ENCODE measurements at regions not wholly inside any gene's neighbourhood (a gene's known extent, or its start where the extent isn't known, plus 50 kb on each side); places are given as distances from the start of the nearest gene placed in this dataset.
A peak's percentile ranks its signal among the peaks of the same experiment; 100 is the strongest.

GRCh38 chr14:41295734-41296133 is 310.9 kb upstream of the LRFN5 start:
- intact Hi-C loops (cut with micrococcal nuclease; ENCODE audit: unreplicated experiment), result no loop called here
- Histone ChIP-seq H3K9me3 (ENCODE audit: control insufficient read depth, insufficient read depth, low read depth, low read length) (no peaks in the 10 kb centered on the region), H3K27me3 (ENCODE audit: control insufficient read depth, insufficient read depth, low read length) (no peaks in the 10 kb centered on the region), H3K36me3 (ENCODE audit: control insufficient read depth, insufficient read depth, low read length) (no peaks in the 10 kb centered on the region), H3K4me3 (ENCODE audit: low read depth in 2 of 2, low read length in 2 of 2) (no peak overlapping the region), H3K27ac (ENCODE audit: low read length) (no peak overlapping the region), H3K4me1 (ENCODE audit: control insufficient read depth, insufficient read depth, low read length) (no peaks in the 10 kb centered on the region)
- POLR2A ChIA-PET, result no interaction called here
- ATAC-seq (no peak), DNase-seq (ENCODE audit: low read depth, low spot score) (no peak)
- in situ Hi-C loops (cut with HindIII; ENCODE audit: low pct_unique_long_range_greater_than_20kb, low sequenced_read_pairs), result no loop called here
- TF ChIP-seq CTCF (IDR thresholded peaks at IDR 0.05), result no peak
- CTCF ChIA-PET, result no interaction called here
- no TSS peak for BruUV-seq (replicated peaks)

GRCh38 chr14:41289025-41289424 is 317.7 kb upstream of the LRFN5 start:
- CTCF ChIA-PET, result no interaction called here
- POLR2A ChIA-PET, result no interaction called here
- Histone ChIP-seq H3K4me3 (ENCODE audit: low read depth in 2 of 2, low read length in 2 of 2) (no peak overlapping the region), H3K36me3 (ENCODE audit: control insufficient read depth, insufficient read depth, low read length) (no peaks in the 10 kb centered on the region), H3K9me3 (ENCODE audit: control insufficient read depth, insufficient read depth, low read depth, low read length) (no peaks in the 10 kb centered on the region), H3K4me1 (ENCODE audit: control insufficient read depth, insufficient read depth, low read length) (no peaks in the 10 kb centered on the region), H3K27ac (ENCODE audit: low read length) (no peak overlapping the region), H3K27me3 (ENCODE audit: control insufficient read depth, insufficient read depth, low read length) (no peaks in the 10 kb centered on the region)
- no TSS peak for BruUV-seq (replicated peaks)
- no peak for TF ChIP-seq POLR2AphosphoS5 (IDR thresholded peaks at IDR 0.05; ENCODE audit: low read depth, low read length)
- ATAC-seq (no peak), DNase-seq (ENCODE audit: low read depth, low spot score) (no peak)
- in situ Hi-C loops (cut with HindIII; ENCODE audit: low pct_unique_long_range_greater_than_20kb, low sequenced_read_pairs), result no loop called here
- intact Hi-C loops (cut with micrococcal nuclease; ENCODE audit: unreplicated experiment), result loop anchor here (10.0 kb wide), 1 partner anchor 316 kb away; the partner anchor contains the start of gene LRFN5

- no peaks in the 10 kb centered on the region for H3K27me3 ChIP-seq (ENCODE audit: control insufficient read depth, insufficient read depth, low read length)
- intact Hi-C loops (cut with micrococcal nuclease; ENCODE audit: unreplicated experiment), result loop anchor here (10.0 kb wide), 1 partner anchor 320 kb away; the partner anchor contains the start of gene LRFN5
- no peaks in the 10 kb centered on the region for H3K4me1 ChIP-seq (ENCODE audit: control insufficient read depth, insufficient read depth, low read length)
- in situ Hi-C loops (cut with HindIII; ENCODE audit: low pct_unique_long_range_greater_than_20kb, low sequenced_read_pairs), result no loop called here
- ATAC-seq (no peak), DNase-seq (ENCODE audit: low read depth, low spot score) (no peak)
- ChIA-PET CTCF (no interaction called here), POLR2A (no interaction called here)
- H3K4me3 ChIP-seq (ENCODE audit: low read depth in 2 of 2, low read length in 2 of 2), result no peak overlapping the region
- H3K36me3 ChIP-seq (ENCODE audit: control insufficient read depth, insufficient read depth, low read length), result no peaks in the 10 kb centered on the region
- TF ChIP-seq POLR2AphosphoS5 (IDR thresholded peaks at IDR 0.05; ENCODE audit: low read depth, low read length) (no peak), SIN3A (IDR thresholded peaks at IDR 0.05; ENCODE audit: borderline replicate concordance, insufficient read depth, low read depth, low read length) (no peak), TCF7L2 (IDR thresholded peaks at IDR 0.05; ENCODE audit: low read depth, low read length) (0 out of 2 replicates have a peak, but pooled peaks have one; percentile 51), REST (IDR thresholded peaks at IDR 0.05; ENCODE audit: insufficient read depth in 1 of 2, low read depth in 2 of 2, low read length in 1 of 2) (peak; percentile 80 to 86), CTCF (IDR thresholded peaks at IDR 0.05) (no peak)
- H3K27ac ChIP-seq (ENCODE audit: low read length), result no peak overlapping the region
- H3K9me3 ChIP-seq (ENCODE audit: control insufficient read depth, insufficient read depth, low read depth, low read length), result no peaks in the 10 kb centered on the region
- no TSS peak for BruUV-seq (replicated peaks)
Measured at GRCh38 chr14:41285186-41285748, 321.4 kb upstream of the LRFN5 start.

Data from Panc1 (cell line).